ENCODE measurements at regions not wholly inside any gene's neighbourhood (a gene's known extent, or its start where the extent isn't known, plus 50 kb on each side); places are given as distances from the start of the nearest gene placed in this dataset.

GRCh38 chr9:29648601-29649000 is 2075.3 kb upstream of the C9orf72 start:
- TF ChIP-seq CTCF (IDR thresholded peaks at IDR 0.05), result no peak
- no peak for TF ChIP-seq EZH2 (IDR thresholded peaks at IDR 0.05)
- TF ChIP-seq EZH2phosphoT487 (IDR thresholded peaks at IDR 0.05), result no peak

Measured in neural progenitor cell (in vitro differentiated cells).